KMS-11 (cell line): ENCODE measurements at regions not wholly inside any gene's neighbourhood (a gene's known extent, or its start where the extent isn't known, plus 50 kb on each side); places are given as distances from the start of the nearest gene placed in this dataset.
"Not testable (repeated sequence)": the region's sequence is repeated elsewhere in the genome, so short reads cannot be mapped to it uniquely, and the experiment has no call there.

Source experiments
- H2AFZ ChIP-seq: fragments of 200-600 bp; sonication (generic); 2 replicates; pipeline ENCODE4 v1.6.1; 2016; ENCODE audit warnings: antibody characterized with exemption, mixed run types, low read depth
- H3K27ac ChIP-seq: fragments of 200-600 bp; sonication (generic); 2 replicates; pipeline ENCODE4 v1.6.1; 2016; ENCODE audit warnings: mild to moderate bottlenecking, mixed run types
- H3K27me3 ChIP-seq: fragments of 200-600 bp; sonication (generic); 2 replicates; pipeline ENCODE4 v1.6.1; 2017; ENCODE audit warnings: mild to moderate bottlenecking, low read depth, mixed run types, moderate library complexity; ENCODE audit not compliant: insufficient read depth
- H3K36me3 ChIP-seq: fragments of 200-600 bp; sonication (generic); 2 replicates; pipeline ENCODE4 v1.6.1; 2017; ENCODE audit warnings: mild to moderate bottlenecking, mixed run types; ENCODE audit not compliant: insufficient read depth
- H3K4me1 ChIP-seq: fragments of 200-600 bp; sonication (generic); 2 replicates; pipeline ENCODE4 v1.6.1; 2016; ENCODE audit warnings: mild to moderate bottlenecking, low read depth, mixed run types; ENCODE audit not compliant: poor library complexity, severe bottlenecking
- H3K4me2 ChIP-seq: fragments of 200-600 bp; sonication (generic); 2 replicates; pipeline ENCODE4 v1.7.0; 2016; ENCODE audit warnings: mild to moderate bottlenecking, mixed run types
- H3K4me3 ChIP-seq: fragments of 200-600 bp; sonication (generic); IDR thresholded peaks from 2 replicates; pipeline ENCODE4 v1.6.1; 2017; ENCODE audit warnings: low read depth, low read length, mixed read lengths; ENCODE audit not compliant: insufficient read depth
- H3K79me2 ChIP-seq: fragments of 200-600 bp; sonication (generic); 2 replicates; pipeline ENCODE4 v1.6.1; 2016; ENCODE audit warnings: low read depth, mixed run types; ENCODE audit not compliant: insufficient read depth
- H3K9ac ChIP-seq: fragments of 200-600 bp; sonication (generic); 2 replicates; pipeline ENCODE4 v1.6.1; 2016; ENCODE audit warnings: mild to moderate bottlenecking, mixed run types
- H4K20me1 ChIP-seq: fragments of 200-600 bp; sonication (generic); 2 replicates; pipeline ENCODE4 v1.6.1; 2016; ENCODE audit warnings: mild to moderate bottlenecking, mixed run types; ENCODE audit not compliant: insufficient read depth
- CTCF ChIP-seq: fragments of 200-600 bp; sonication (generic); conservative IDR thresholded peaks from 2 replicates; pipeline ENCODE4 v1.6.1; 2017; ENCODE audit warnings: low read depth, mild to moderate bottlenecking, antibody characterized with exemption, low read length, moderate library complexity, mixed read lengths

GRCh38 chr1:239982762-239983161 is 108.9 kb upstream of the FMN2 start:
- H3K79me2 ChIP-seq = no peaks in the 10 kb centered on the region
- no peaks in the 10 kb centered on the region for H3K4me1 ChIP-seq
- no peak for TF ChIP-seq CTCF
- no peak overlapping the region for H3K4me2 ChIP-seq
- no peaks in the 10 kb centered on the region for H4K20me1 ChIP-seq
- H3K4me3 ChIP-seq = no peak overlapping the region
- H3K36me3 ChIP-seq = no peaks in the 10 kb centered on the region
- no peak overlapping the region for H2AFZ ChIP-seq
- H3K27ac ChIP-seq = no peak overlapping the region
- no peaks in the 10 kb centered on the region for H3K27me3 ChIP-seq
- no peak overlapping the region for H3K9ac ChIP-seq

DNA sequence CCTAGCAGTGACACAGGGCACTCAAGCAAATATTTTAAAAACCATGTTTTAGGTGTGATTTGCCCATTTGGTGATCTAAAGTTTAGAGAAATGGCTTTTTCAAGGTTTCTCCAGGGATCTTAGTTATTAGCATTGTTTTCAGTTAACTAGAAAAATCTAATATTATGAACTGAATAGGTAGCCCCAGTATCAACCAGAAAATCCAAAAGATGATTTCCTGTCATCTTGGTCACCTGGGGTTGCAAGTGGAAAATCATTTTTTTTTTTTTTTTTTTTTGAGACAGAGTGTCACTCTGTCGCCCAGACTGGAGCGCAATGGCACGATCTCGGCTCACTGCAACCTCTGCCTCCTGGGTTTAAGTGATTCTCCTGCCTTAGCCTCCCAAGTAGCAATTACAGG is 106.6 kb upstream of the FMN2 start:
- no peaks in the 10 kb centered on the region for H3K79me2 ChIP-seq
- H3K4me3 ChIP-seq = no peak overlapping the region
- H3K4me2 ChIP-seq = no peak overlapping the region
- no peaks in the 10 kb centered on the region for H4K20me1 ChIP-seq
- no peak overlapping the region for H3K27ac ChIP-seq
- TF ChIP-seq CTCF = no peak
- H3K36me3 ChIP-seq = no peaks in the 10 kb centered on the region
- H3K4me1 ChIP-seq = no peaks in the 10 kb centered on the region
- H3K27me3 ChIP-seq = no peaks in the 10 kb centered on the region
- H2AFZ ChIP-seq = no peak overlapping the region
- H3K9ac ChIP-seq = no peak overlapping the region

DNA sequence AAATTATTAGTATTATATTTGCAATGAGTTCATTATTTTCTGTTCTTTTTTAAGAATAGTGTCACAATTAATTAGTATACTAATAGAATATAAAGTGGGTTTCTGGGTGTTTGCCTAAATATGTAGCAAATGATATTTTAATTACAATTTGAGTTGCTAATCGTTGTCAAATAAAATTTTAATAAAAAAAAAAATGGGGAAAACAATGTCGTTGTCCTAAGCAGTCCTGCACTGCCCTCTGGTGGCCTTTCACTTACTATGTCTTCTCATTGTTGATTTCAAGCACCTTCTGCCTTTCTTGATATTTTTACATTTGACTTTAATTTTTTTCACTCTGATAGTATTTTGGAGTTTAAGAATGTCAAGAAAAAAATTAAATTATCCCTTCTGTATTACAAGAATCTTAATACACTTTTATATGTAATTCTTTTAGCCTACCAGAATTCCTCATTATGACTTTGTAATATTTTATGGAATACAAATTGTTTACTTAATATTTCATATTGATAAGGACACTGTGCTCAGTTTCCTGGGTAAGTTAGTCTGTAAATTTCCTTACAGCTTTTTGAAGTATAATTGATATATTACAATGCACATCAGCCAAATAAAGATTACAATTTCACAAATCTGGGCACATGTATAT is 104.5 kb upstream of the FMN2 start:
- Histone ChIP-seq H3K36me3 (no peaks in the 10 kb centered on the region), H3K4me2 (no peak overlapping the region), H3K4me1 (no peaks in the 10 kb centered on the region), H4K20me1 (no peaks in the 10 kb centered on the region), H3K79me2 (no peaks in the 10 kb centered on the region), H3K9ac (no peak overlapping the region), H3K4me3 (no peak overlapping the region), H3K27me3 (no peaks in the 10 kb centered on the region), H3K27ac (no peak overlapping the region), H2AFZ (no peak overlapping the region)
- TF ChIP-seq CTCF = peak; percentile 77

- Histone ChIP-seq H3K27ac (no peak overlapping the region), H3K9ac (no peak overlapping the region), H3K4me3 (no peak overlapping the region), H2AFZ (no peak overlapping the region), H3K4me1 (no peaks in the 10 kb centered on the region), H3K36me3 (no peaks in the 10 kb centered on the region), H3K4me2 (no peak overlapping the region), H3K27me3 (no peaks in the 10 kb centered on the region), H4K20me1 (no peaks in the 10 kb centered on the region), H3K79me2 (no peaks in the 10 kb centered on the region)
- no peak for TF ChIP-seq CTCF
Observed at GRCh38 chr1:239989990-239990389, 101.7 kb upstream of the FMN2 start.

GRCh38 chr1:239992566-239992965 is 99.1 kb upstream of the FMN2 start:
- not testable (repeated sequence) for H3K4me3 ChIP-seq, H3K4me2 ChIP-seq, H3K27ac ChIP-seq, H3K9ac ChIP-seq, H2AFZ ChIP-seq, H3K36me3 ChIP-seq, H4K20me1 ChIP-seq, H3K79me2 ChIP-seq, H3K4me1 ChIP-seq, H3K27me3 ChIP-seq
